GM12873 (cell line): ENCODE measurements at regions not wholly inside any gene's neighbourhood (a gene's known extent, or its start where the extent isn't known, plus 50 kb on each side); places are given as distances from the start of the nearest gene placed in this dataset.

Experiments used
- CTCF ChIP-seq: IDR thresholded peaks from 2 replicates; pipeline ENCODE4 v1.5.1; 2012; ENCODE audit warnings: low read depth, mild to moderate bottlenecking, moderate library complexity, low read length, control low read depth; ENCODE audit not compliant: insufficient read depth; ENCODE audit errors: missing control alignments

- TF ChIP-seq CTCF: no peak
Measured at GRCh38 chr6:125380474-125380873, 78.7 kb upstream of the HDDC2 start.

GRCh38 chr6:125392682-125393081, 90.9 kb upstream of the HDDC2 start:
- no peak for TF ChIP-seq CTCF

GRCh38 chr6:125393449-125393858, 91.7 kb upstream of the HDDC2 start:
- no peak for TF ChIP-seq CTCF

GRCh38 chr6:125406741-125407140, 105.0 kb upstream of the HDDC2 start:
- TF ChIP-seq CTCF: no peak

GRCh38 chr6:125414507-125414906, 112.7 kb upstream of the HDDC2 start:
- no peak for TF ChIP-seq CTCF

- TF ChIP-seq CTCF: no peak
Measured at GRCh38 chr6:125415913-125416312, 114.1 kb upstream of the HDDC2 start.

GRCh38 chr6:125421836-125422235, 120.1 kb upstream of the HDDC2 start:
- no peak for TF ChIP-seq CTCF

GRCh38 chr6:125423047-125423446, 121.3 kb upstream of the HDDC2 start:
- no peak for TF ChIP-seq CTCF
